Esophagus muscularis mucosa (tissue), 2 donors: ENCODE measurements at regions not wholly inside any gene's neighbourhood (a gene's known extent, or its start where the extent isn't known, plus 50 kb on each side); places are given as distances from the start of the nearest gene placed in this dataset.

Source experiments
- POLR2A ChIP-seq: fragments of 450-650 bp; IDR thresholded peaks from one replicate; pipeline ENCODE4 v1.6.1; 2017; ENCODE audit warnings: antibody characterized with exemption, moderate library complexity, mild to moderate bottlenecking, low read depth
- POLR2AphosphoS5 ChIP-seq, 2 donors: sonication (generic); formaldehyde crosslinking; IDR thresholded peaks; one replicate each; pipeline ENCODE4 v1.6.1; 2017; ENCODE audit warnings: antibody characterized with exemption in 2 of 2

DNA sequence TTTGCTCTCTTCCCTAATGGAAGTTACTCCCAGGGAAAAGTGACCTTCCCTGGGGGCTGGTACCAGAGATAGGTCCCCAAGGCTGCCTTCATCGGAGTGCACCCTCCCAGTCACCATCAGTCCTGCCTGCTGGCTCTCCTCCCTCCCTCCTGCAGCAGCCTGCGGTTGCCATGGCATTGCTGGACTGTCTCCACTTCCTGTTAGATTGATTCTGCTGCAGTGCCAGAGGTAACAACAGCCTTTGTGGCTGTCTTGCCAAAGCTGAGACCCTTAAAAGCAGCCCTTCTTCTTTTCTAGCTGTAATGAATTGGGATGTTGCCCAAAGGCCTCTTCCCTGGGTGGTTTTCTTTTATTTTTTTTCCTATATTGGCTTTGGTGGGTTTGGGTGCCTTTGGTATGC is 78.1 kb upstream of the PRLR start:
- TF ChIP-seq POLR2AphosphoS5 (IDR thresholded peaks at IDR 0.05), result no peak
- no peak for TF ChIP-seq POLR2A
